MCF 10A (cell line): ENCODE measurements at regions not wholly inside any gene's neighbourhood (a gene's known extent, or its start where the extent isn't known, plus 50 kb on each side); places are given as distances from the start of the nearest gene placed in this dataset.

ENCODE experiments used
- BruUV-seq: library from RNA; stranded (reverse); fragments of 400-500 nt; replicated peaks from 2 replicates; lab custom pipeline; 2021; lab: Mats Ljungman, UMichigan
- CTCF ChIA-PET: fragments of 300-600 bp; sonication (Branson Sonifier 250); formaldehyde crosslinking; extraction: SDS; loops from one replicate; lab custom pipeline; 2021; ENCODE audit warnings: antibody characterized with exemption, inconsistent platforms; lab: Yijun Ruan, JAX
- POLR2A ChIA-PET: fragments of 300-600, 350-650 bp; sonication (Branson Sonifier 250); formaldehyde crosslinking; extraction: SDS; loops from one replicate; lab custom pipeline; 2020; ENCODE audit warnings: antibody characterized with exemption, inconsistent platforms; lab: Yijun Ruan, JAX
- DNase-seq: peaks from one replicate; pipeline ENCODE4 v3.0.0-alpha.2; 2018; ENCODE audit not compliant: unreplicated experiment
- H3K27ac Mint-ChIP-seq: one replicate; pipeline ENCODE4 v1.8.0; 2022; ENCODE audit warnings: mild to moderate bottlenecking, low read depth, mixed read lengths; ENCODE audit not compliant: unreplicated experiment
- H3K27me3 Mint-ChIP-seq: one replicate; pipeline ENCODE4 v1.8.0; 2022; ENCODE audit warnings: mixed read lengths; ENCODE audit not compliant: insufficient read depth, unreplicated experiment
- H3K36me3 Mint-ChIP-seq: one replicate; pipeline ENCODE4 v1.8.0; 2022; ENCODE audit warnings: mild to moderate bottlenecking, moderate library complexity, mixed read lengths; ENCODE audit not compliant: insufficient read depth, unreplicated experiment
- H3K4me1 Mint-ChIP-seq: one replicate; pipeline ENCODE4 v1.8.0; 2022; ENCODE audit warnings: mixed read lengths; ENCODE audit not compliant: insufficient read depth, unreplicated experiment
- H3K4me3 Mint-ChIP-seq: one replicate; pipeline ENCODE4 v1.8.0; 2022; ENCODE audit warnings: mild to moderate bottlenecking, moderate library complexity, mixed read lengths; ENCODE audit not compliant: unreplicated experiment
- H3K9me3 Mint-ChIP-seq: one replicate; pipeline ENCODE4 v1.8.0; 2022; ENCODE audit warnings: mixed read lengths; ENCODE audit not compliant: unreplicated experiment
- intact Hi-C: fragments of 100-400 bp; cut with micrococcal nuclease; formaldehyde crosslinking; loops from 2 replicates; pipeline ENCODE4 v1.14.1; 2022
- TF ChIP-seq, protein P1 (sequence below): fragments of 200-600 bp; IDR thresholded peaks from one replicate; pipeline ENCODE4 v1.8.0; 2022; ENCODE audit warnings: antibody characterized with exemption, mild to moderate bottlenecking; ENCODE audit not compliant: unreplicated experiment

DNA sequence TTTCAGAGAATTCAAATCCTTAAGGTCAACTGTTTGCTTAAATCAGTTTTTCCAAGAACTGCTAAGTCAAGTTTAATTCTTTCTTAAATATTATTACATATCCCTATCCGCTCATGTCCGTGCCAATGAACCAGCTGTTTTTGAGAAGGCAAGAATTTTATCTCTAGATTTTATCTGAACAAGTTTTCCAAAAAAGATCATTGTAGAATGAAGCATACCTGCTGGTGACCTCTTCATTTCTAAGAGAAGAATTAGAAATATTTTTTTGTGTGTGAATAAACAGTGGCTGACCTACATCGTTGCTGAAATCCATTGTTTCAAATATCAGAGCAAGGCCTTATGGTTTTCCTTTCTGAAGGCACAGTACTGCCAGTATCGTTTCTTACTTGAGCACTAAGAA is 58.4 kb upstream of the RND3 start:
- no TSS peak for BruUV-seq
- no peaks in the 10 kb centered on the region for H3K4me1 Mint-ChIP-seq
- DNase-seq, result no peak
- TF ChIP-seq, protein P1, sequence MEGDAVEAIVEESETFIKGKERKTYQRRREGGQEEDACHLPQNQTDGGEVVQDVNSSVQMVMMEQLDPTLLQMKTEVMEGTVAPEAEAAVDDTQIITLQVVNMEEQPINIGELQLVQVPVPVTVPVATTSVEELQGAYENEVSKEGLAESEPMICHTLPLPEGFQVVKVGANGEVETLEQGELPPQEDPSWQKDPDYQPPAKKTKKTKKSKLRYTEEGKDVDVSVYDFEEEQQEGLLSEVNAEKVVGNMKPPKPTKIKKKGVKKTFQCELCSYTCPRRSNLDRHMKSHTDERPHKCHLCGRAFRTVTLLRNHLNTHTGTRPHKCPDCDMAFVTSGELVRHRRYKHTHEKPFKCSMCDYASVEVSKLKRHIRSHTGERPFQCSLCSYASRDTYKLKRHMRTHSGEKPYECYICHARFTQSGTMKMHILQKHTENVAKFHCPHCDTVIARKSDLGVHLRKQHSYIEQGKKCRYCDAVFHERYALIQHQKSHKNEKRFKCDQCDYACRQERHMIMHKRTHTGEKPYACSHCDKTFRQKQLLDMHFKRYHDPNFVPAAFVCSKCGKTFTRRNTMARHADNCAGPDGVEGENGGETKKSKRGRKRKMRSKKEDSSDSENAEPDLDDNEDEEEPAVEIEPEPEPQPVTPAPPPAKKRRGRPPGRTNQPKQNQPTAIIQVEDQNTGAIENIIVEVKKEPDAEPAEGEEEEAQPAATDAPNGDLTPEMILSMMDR, result no peak
- H3K27ac Mint-ChIP-seq, result no peak overlapping the region
- no peaks in the 10 kb centered on the region for H3K9me3 Mint-ChIP-seq
- no peaks in the 10 kb centered on the region for H3K36me3 Mint-ChIP-seq
- POLR2A ChIA-PET, result no interaction called here
- no peaks in the 10 kb centered on the region for H3K27me3 Mint-ChIP-seq
- CTCF ChIA-PET, result no interaction called here
- no peak overlapping the region for H3K4me3 Mint-ChIP-seq
- intact Hi-C loops, result no loop called here

DNA sequence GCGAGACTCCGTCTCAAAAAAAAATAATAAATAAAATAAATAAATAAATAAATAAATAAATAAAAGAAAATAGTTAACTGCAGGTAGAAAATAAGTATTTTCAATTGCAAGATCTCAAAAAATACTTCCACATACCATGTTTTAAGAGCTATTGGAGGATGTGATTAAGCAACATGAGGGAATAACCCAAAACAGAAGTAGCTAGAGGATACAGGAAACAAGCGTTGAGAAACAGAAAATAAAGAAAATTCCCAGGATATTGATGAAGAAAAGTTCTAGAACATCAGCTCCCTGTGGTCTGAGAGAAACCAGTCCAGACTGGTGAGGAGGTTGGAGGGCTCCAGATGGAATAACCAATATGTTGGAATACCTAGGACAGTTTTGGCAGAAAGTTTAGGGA is 57.3 kb upstream of the RND3 start:
- POLR2A ChIA-PET, result interaction anchor here (0.6 to 0.7 kb wide), 3 partner anchors 43 to 803 kb away, joined by 3 to 5 read pairs (median 4); no protein-coding TSS in a partner anchor
- no peak overlapping the region for H3K27ac Mint-ChIP-seq
- no peak for DNase-seq
- no peaks in the 10 kb centered on the region for H3K27me3 Mint-ChIP-seq
- H3K9me3 Mint-ChIP-seq, result no peaks in the 10 kb centered on the region
- intact Hi-C loops, result no loop called here
- no peaks in the 10 kb centered on the region for H3K36me3 Mint-ChIP-seq
- TF ChIP-seq, protein P1, result no peak
- no peaks in the 10 kb centered on the region for H3K4me1 Mint-ChIP-seq
- BruUV-seq, result no TSS peak
- CTCF ChIA-PET, result interaction anchor here (0.7 kb wide), 2 partner anchors 10 to 458 kb away, joined by 3 to 6 read pairs; no protein-coding TSS in a partner anchor
- no peak overlapping the region for H3K4me3 Mint-ChIP-seq

DNA sequence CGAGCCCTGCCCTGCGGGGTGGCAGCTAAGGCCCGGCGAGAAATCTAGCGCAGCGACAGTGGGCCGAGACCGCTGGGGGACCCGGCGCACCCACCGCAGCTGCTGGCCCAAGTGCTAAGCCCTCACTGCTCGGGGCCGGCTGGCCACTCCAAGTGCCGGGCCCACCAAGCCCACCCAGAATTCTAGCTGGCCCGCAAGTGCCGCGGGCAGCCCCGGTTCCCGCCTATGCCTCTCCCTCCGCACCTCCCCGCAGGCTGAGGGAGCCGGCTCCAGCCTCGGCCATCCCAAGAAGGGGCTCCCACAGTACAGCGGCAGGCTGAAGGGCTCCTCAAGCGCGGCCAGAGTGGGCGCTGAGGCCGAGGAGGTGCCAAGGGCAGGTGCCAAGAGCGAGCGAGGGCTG is 55.2 kb upstream of the RND3 start:
- no peak overlapping the region for H3K27ac Mint-ChIP-seq
- no peak overlapping the region for H3K4me3 Mint-ChIP-seq
- no peaks in the 10 kb centered on the region for H3K4me1 Mint-ChIP-seq
- no peaks in the 10 kb centered on the region for H3K27me3 Mint-ChIP-seq
- intact Hi-C loops, result no loop called here
- TF ChIP-seq, protein P1, result no peak
- POLR2A ChIA-PET, result no interaction called here
- no peaks in the 10 kb centered on the region for H3K9me3 Mint-ChIP-seq
- no TSS peak for BruUV-seq
- CTCF ChIA-PET, result no interaction called here
- no peak for DNase-seq
- no peaks in the 10 kb centered on the region for H3K36me3 Mint-ChIP-seq

DNA sequence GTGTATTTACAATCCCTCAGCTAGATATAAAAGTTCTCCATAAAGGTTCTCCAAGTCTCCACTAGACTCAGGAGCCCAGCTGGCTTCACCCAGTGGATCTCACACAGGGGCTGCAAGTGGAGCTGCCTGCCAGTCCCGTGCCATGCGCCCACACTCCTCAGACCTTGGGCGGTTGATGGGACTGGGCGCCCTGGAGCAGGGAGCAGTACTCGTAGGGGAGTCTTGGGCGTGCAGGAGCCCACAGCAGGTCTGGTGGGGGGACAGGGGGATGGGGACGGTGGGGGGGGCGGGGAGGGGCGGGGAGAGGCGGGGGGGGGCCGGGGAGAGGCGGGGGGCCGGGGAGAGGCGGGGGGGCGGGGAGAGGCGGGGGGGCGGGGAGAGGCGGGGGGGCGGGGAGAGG is 54.7 kb upstream of the RND3 start:
- intact Hi-C loops, result no loop called here
- no peak overlapping the region for H3K4me3 Mint-ChIP-seq
- no peaks in the 10 kb centered on the region for H3K27me3 Mint-ChIP-seq
- H3K36me3 Mint-ChIP-seq, result no peaks in the 10 kb centered on the region
- H3K27ac Mint-ChIP-seq, result no peak overlapping the region
- ChIA-PET CTCF (interaction anchor here (0.7 kb wide), 2 partner anchors 68 to 941 kb away, joined by 3 read pairs; no protein-coding TSS in a partner anchor), POLR2A (no interaction called here)
- TF ChIP-seq, protein P1, result no peak
- no peak for DNase-seq
- H3K9me3 Mint-ChIP-seq, result peaks cover 1% of the 10 kb centered on the region
- BruUV-seq, result no TSS peak
- no peaks in the 10 kb centered on the region for H3K4me1 Mint-ChIP-seq
